Activated CD4-positive, alpha-beta T cell treated with anti-CD3 and anti-CD28 coated beads for 36 hours (primary cell): ENCODE measurements at regions not wholly inside any gene's neighbourhood (a gene's known extent, or its start where the extent isn't known, plus 50 kb on each side); places are given as distances from the start of the nearest gene placed in this dataset.

ENCODE experiments used
- ATAC-seq: fragments of 200-7000 bp; cut with Tn5 transposase; one replicate; pipeline ENCODE4 v1.10.0; 2021; ENCODE audit warnings: mild to moderate bottlenecking, moderate library complexity
- CTCF ChIA-PET: fragments of 350-600 bp; sonication (Branson Sonifier 250); formaldehyde crosslinking; loops from one replicate; lab custom pipeline; 2021; ENCODE audit warnings: antibody characterized with exemption; lab: Charles Lee
- POLR2A ChIA-PET: fragments of 350-600 bp; sonication (Branson Sonifier 250); formaldehyde crosslinking; loops from one replicate; lab custom pipeline; 2021; ENCODE audit warnings: antibody characterized with exemption, inconsistent platforms; lab: Charles Lee
- DNase-seq: peaks from one replicate; pipeline ENCODE4 v3.0.0-alpha.2; 2020
- H3K27ac Mint-ChIP-seq: one replicate; pipeline ENCODE4 v1.8.0; 2021; ENCODE audit warnings: mixed read lengths
- H3K27me3 Mint-ChIP-seq: one replicate; pipeline ENCODE4 v1.8.0; 2021; ENCODE audit warnings: mixed read lengths
- H3K36me3 Mint-ChIP-seq: one replicate; pipeline ENCODE4 v1.8.0; 2021; ENCODE audit warnings: low read depth, mixed read lengths
- H3K4me1 Mint-ChIP-seq: one replicate; pipeline ENCODE4 v1.8.0; 2021; ENCODE audit warnings: mixed read lengths
- H3K4me3 Mint-ChIP-seq: one replicate; pipeline ENCODE4 v1.8.0; 2021; ENCODE audit warnings: mild to moderate bottlenecking, moderate library complexity, mixed read lengths
- H3K9me3 Mint-ChIP-seq: one replicate; pipeline ENCODE4 v1.8.0; 2021; ENCODE audit warnings: low read depth, mixed read lengths
- intact Hi-C, 2 experiments: fragments of 100-400 bp; cut with DNase I in 1 of 2; cut with micrococcal nuclease in 1 of 2; formaldehyde crosslinking; loops; one replicate each; pipeline versions ENCODE4 v1.14.2 to v1.15.1; 2022 to 2024; cut with DNase I, micrococcal nuclease

DNA sequence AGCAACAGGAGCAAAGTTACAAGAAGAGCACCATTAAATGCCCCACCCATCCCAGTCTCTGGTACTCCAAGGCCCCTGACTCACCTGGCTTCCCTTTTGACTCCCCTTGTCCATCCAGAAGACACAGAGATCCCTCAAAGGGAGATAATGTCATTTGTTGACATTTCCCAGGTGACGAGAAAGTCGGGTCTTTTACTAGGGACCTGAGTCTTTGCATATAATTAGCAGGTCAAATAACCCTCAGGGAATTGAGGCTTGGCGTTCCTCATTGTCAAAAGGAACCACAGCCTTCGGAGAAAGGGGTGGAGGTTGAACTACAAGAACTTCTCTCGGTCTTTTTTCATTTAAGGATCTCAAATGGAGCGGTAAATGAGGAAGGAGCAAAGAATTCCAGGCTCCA lies 133.2 kb downstream of the PROX1 start:
- Mint-ChIP-seq H3K4me3 (no peak overlapping the region), H3K36me3 (peaks cover 6% of the 10 kb centered on the region), H3K9me3 (peaks cover 13% of the 10 kb centered on the region), H3K27ac (no peak overlapping the region), H3K4me1 (peaks cover 8% of the 10 kb centered on the region), H3K27me3 (peaks cover 2% of the 10 kb centered on the region)
- intact Hi-C loops: loop anchor here in 1 of 2 experiments (5.0 to 10.0 kb wide), 2 partner anchors 879 to 996 kb away; no protein-coding TSS in a partner anchor
- ChIA-PET POLR2A (no interaction called here), CTCF (interaction anchor here (0.7 kb wide), 1 partner anchor 955 kb away, joined by 3 read pairs; no protein-coding TSS in a partner anchor)
- ATAC-seq (no peak), DNase-seq (no peak)

DNA sequence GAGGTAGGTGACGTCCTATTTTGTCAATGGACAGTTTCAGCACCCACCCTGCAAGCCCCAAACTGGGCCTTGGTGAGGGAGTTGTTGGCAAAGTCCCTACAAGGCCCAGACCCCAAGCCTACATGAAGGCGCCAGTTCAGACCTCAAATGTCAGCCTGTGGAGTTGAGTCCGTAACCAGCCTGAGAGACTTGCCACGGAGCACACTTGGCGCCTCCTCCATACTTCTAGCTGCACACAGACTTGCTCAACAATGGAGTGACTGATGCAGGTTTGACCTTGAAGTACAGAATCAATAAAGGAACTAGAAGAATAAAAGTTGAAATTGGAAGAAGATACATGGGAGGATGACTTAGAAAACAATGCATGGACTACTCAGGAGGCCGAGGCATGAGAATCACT lies 134.3 kb downstream of the PROX1 start:
- ATAC-seq (no peak), DNase-seq (no peak)
- H3K36me3 Mint-ChIP-seq: peaks cover 5% of the 10 kb centered on the region
- intact Hi-C loops: loop anchor here (2.0 to 10.0 kb wide), 4 partner anchors 877 to 999 kb away; no protein-coding TSS in a partner anchor
- peaks cover 11% of the 10 kb centered on the region for H3K9me3 Mint-ChIP-seq
- peaks cover 8% of the 10 kb centered on the region for H3K4me1 Mint-ChIP-seq
- H3K4me3 Mint-ChIP-seq: no peak overlapping the region
- ChIA-PET CTCF (interaction anchor here (1.2 to 1.5 kb wide), 3 partner anchors 11 to 1002 kb away, joined by 3 read pairs; no protein-coding TSS in a partner anchor), POLR2A (no interaction called here)
- no peak overlapping the region for H3K27ac Mint-ChIP-seq
- H3K27me3 Mint-ChIP-seq: peaks cover 2% of the 10 kb centered on the region

DNA sequence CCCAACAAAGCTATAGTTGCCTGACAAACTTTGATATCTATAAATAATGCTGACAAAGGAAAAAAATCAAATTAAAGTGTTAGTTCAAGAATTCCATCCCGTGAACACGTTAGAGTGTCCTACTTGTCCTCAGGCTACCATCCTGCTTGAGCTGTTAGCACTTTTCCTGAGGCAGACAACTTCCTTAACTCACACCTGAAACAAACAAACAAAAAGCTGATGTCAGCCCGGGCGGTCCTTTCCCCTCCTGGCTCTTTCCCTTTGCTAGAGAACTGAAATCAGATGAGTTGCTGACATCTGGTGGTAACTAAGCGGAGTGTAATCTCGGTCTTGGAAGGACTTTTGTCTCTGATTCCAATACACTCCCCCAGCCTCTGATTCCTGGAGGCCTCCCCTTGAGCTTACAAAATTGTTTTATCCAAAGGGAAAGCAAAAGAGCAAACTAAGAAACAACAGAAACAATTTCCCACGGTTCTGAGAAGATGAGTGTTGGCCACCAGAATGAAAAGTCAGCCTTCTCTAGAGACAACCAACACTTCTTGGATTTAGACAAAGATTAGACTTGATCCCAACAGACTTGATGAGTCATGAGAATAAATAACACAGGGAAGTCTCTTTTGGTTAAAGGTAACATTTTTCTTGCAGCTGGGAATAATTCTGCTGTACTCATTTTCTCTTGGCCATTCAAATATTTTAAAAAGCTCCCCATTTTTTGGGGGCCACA lies 135.4 kb downstream of the PROX1 start:
- ChIA-PET POLR2A (interaction anchor here (0.6 kb wide), 1 partner anchor 453 kb away, joined by 9 read pairs; no protein-coding TSS in a partner anchor), CTCF (interaction anchor here (1.0 to 1.5 kb wide), 6 partner anchors 10 to 1003 kb away, joined by 3 to 4 read pairs (median 3); no protein-coding TSS in a partner anchor)
- no peak overlapping the region for H3K27ac Mint-ChIP-seq
- peaks cover under 1% of the 10 kb centered on the region for H3K9me3 Mint-ChIP-seq
- peak; percentile 57 for ATAC-seq
- peaks cover 8% of the 10 kb centered on the region for H3K4me1 Mint-ChIP-seq
- H3K36me3 Mint-ChIP-seq: peaks cover 3% of the 10 kb centered on the region
- H3K4me3 Mint-ChIP-seq: no peak overlapping the region
- DNase-seq: peak; percentile 42
- peaks cover 2% of the 10 kb centered on the region for H3K27me3 Mint-ChIP-seq
- intact Hi-C loops: loop anchor here (1.0 to 10.0 kb wide), 6 partner anchors 456 to 1000 kb away; no protein-coding TSS in a partner anchor

DNA sequence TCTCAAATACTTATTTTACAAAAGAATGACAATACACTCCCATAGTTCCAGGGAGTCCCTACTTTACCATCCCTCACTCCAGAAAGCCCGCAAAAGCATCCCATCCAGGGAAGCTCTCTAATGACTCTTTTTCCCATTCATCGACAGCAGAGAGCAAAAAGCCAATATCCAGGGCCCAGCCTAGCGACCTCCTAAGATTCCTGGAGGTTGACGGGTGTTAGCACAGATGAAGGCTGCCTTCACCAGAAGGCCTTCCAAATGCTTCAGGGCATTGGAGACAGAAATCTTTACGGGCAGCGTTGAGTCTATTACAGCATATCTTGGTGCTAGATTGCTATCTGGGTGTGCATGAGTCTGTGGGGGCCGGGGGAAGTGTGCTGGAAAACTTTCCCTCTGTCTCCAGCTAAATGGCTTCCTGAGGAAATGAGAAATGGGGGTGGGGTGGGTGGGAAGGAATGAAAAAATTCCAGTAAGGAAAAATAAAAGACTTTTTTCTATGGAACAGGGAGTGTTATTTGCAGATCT lies 136.6 kb downstream of the PROX1 start:
- Mint-ChIP-seq H3K4me1 (peaks cover 8% of the 10 kb centered on the region), H3K27me3 (peaks cover 2% of the 10 kb centered on the region), H3K9me3 (no peaks in the 10 kb centered on the region), H3K36me3 (no peaks in the 10 kb centered on the region), H3K4me3 (no peak overlapping the region), H3K27ac (no peak overlapping the region)
- DNase-seq (no peak), ATAC-seq (no peak)
- ChIA-PET POLR2A (no interaction called here), CTCF (interaction anchor here (0.7 kb wide), 1 partner anchor 13 kb away, joined by 3 read pairs; no protein-coding TSS in a partner anchor)
- intact Hi-C loops: loop anchor here in 1 of 2 experiments (5.0 to 10.0 kb wide), 2 partner anchors 882 to 1000 kb away; no protein-coding TSS in a partner anchor

DNA sequence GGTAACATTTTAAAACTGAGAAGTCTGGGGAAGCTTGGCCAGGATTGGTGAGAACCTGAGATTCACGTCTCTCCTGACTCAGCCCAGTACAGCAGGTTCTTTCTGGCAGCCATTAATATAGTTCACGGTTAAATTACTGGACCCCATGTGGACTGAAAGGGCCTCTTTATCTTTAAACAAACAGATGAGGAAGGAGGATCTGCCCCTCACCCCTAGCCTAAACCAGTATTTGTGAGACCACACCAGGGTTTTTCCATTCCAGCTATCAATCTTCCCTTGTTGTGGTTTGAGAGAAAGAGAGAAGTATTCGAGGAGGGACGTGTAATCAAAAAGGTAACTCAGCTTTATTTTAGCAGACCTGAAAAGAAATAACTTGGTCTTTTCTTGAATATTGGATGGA lies 137.1 kb downstream of the PROX1 start:
- no peak overlapping the region for H3K27ac Mint-ChIP-seq
- intact Hi-C loops: loop anchor here in 1 of 2 experiments (5.0 to 10.0 kb wide), 2 partner anchors 883 to 1000 kb away; no protein-coding TSS in a partner anchor
- POLR2A ChIA-PET: no interaction called here
- H3K27me3 Mint-ChIP-seq: peaks cover 2% of the 10 kb centered on the region
- ATAC-seq (no peak), DNase-seq (no peak)
- H3K4me1 Mint-ChIP-seq: peaks cover 8% of the 10 kb centered on the region
- no peaks in the 10 kb centered on the region for H3K36me3 Mint-ChIP-seq
- no peaks in the 10 kb centered on the region for H3K9me3 Mint-ChIP-seq
- H3K4me3 Mint-ChIP-seq: no peak overlapping the region
- CTCF ChIA-PET: interaction anchor here (0.6 to 1.1 kb wide), 3 partner anchors 13 to 752 kb away, joined by 3 read pairs; no protein-coding TSS in a partner anchor

DNA sequence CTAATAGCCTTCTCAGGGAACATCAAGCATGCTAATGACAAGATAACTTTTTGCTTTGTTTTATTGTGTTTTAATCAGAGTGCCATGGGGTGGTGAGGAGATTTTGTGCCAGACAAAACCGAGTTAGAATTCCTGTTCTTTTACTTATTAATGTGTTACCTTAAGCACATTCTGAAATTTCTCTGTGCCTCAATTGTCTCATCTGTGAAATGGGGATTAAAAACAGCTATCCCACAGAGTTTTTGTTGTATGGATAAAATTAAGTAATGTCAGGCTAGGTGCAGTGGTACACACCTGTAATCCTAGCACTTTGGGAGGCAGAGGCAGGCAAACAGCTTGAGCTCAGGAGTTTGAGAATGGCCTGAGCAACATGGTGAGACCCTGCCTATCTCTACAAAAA lies 138.0 kb downstream of the PROX1 start:
- ChIA-PET CTCF (interaction anchor here (1.1 kb wide), 1 partner anchor 753 kb away, joined by 3 read pairs; no protein-coding TSS in a partner anchor), POLR2A (no interaction called here)
- no peak overlapping the region for H3K4me3 Mint-ChIP-seq
- H3K4me1 Mint-ChIP-seq: peaks cover 3% of the 10 kb centered on the region
- intact Hi-C loops: loop anchor here in 1 of 2 experiments (10.0 kb wide), 1 partner anchor 1001 kb away; no protein-coding TSS in a partner anchor
- DNase-seq (no peak), ATAC-seq (no peak)
- no peak overlapping the region for H3K27ac Mint-ChIP-seq
- no peaks in the 10 kb centered on the region for H3K36me3 Mint-ChIP-seq
- H3K27me3 Mint-ChIP-seq: peaks cover 2% of the 10 kb centered on the region
- no peaks in the 10 kb centered on the region for H3K9me3 Mint-ChIP-seq

DNA sequence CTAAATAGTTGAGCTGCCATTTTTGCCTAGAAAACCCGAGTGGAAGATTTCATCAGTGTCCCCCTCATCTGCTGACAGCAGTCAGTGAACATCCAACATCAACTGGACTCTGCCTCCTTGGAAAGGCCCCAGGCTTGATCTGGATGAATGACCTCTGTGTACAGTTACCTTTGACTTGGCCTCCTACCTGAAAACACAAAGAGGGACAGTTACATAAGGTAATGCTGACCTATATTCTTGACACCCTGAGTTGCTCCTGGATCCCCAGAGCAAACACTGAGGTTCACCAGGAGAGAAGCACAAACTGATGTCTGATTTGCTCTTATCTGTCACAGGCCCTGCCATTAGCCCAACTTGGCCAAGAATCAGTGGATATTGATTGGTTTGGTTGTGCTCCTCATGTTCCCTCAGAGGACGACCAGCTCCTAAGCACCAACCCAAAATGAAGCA lies 138.9 kb downstream of the PROX1 start:
- POLR2A ChIA-PET: no interaction called here
- H3K27ac Mint-ChIP-seq: no peak overlapping the region
- H3K36me3 Mint-ChIP-seq: no peaks in the 10 kb centered on the region
- CTCF ChIA-PET: no interaction called here
- H3K4me3 Mint-ChIP-seq: no peak overlapping the region
- H3K27me3 Mint-ChIP-seq: peaks cover 2% of the 10 kb centered on the region
- no peak for DNase-seq
- ATAC-seq: no peak
- intact Hi-C loops: loop anchor here in 1 of 2 experiments (10.0 kb wide), 1 partner anchor 1002 kb away; no protein-coding TSS in a partner anchor
- no peaks in the 10 kb centered on the region for H3K9me3 Mint-ChIP-seq
- peaks cover 3% of the 10 kb centered on the region for H3K4me1 Mint-ChIP-seq

DNA sequence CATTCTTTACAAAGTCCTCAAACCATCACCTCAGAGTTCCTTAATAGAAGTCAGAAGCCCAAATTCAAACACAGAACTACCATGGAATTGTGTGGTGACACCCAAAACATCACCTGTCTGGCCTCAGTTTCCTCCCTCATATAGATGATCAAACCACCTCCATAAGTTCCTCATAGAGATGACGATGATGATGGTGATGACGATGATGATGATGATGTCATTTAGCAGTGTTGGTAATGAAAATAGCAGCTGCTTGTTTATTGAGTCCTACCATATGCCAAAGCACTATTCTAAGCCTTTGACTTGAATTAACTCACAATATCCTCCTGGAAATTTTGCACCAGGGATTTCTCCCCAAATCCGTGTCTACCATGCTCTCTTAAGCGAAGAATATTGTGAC lies 139.9 kb downstream of the PROX1 start:
- peaks cover 2% of the 10 kb centered on the region for H3K27me3 Mint-ChIP-seq
- DNase-seq: no peak
- ChIA-PET POLR2A (no interaction called here), CTCF (no interaction called here)
- no peaks in the 10 kb centered on the region for H3K36me3 Mint-ChIP-seq
- intact Hi-C loops: loop anchor here in 1 of 2 experiments (10.0 kb wide), 1 partner anchor 1003 kb away; no protein-coding TSS in a partner anchor
- no peak for ATAC-seq
- H3K4me3 Mint-ChIP-seq: no peak overlapping the region
- H3K9me3 Mint-ChIP-seq: no peaks in the 10 kb centered on the region
- peaks cover 3% of the 10 kb centered on the region for H3K4me1 Mint-ChIP-seq
- no peak overlapping the region for H3K27ac Mint-ChIP-seq

DNA sequence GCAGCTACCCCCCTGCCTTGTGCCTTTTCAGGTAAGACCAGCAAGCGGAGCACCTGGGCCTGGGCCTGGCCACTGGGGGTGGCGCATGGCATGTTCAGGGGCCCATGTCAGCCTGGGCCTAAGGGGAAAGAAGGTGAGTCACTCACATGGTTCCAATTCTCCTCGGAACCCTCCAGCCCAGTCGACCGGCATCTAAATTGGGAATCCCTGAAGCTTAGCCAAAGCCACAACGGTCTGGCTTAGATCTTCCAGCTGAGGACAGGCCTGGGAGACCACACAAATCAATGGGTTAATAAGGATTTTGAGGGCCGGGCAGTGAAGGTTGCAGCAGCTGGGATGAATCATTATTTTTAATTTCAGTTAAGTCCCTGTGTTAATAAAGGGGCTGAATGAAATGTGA lies 145.1 kb upstream of the SMYD2 start:
- intact Hi-C loops: no loop called here
- Mint-ChIP-seq H3K9me3 (no peaks in the 10 kb centered on the region), H3K27me3 (peaks cover 3% of the 10 kb centered on the region), H3K4me3 (no peak overlapping the region), H3K4me1 (no peaks in the 10 kb centered on the region), H3K36me3 (no peaks in the 10 kb centered on the region), H3K27ac (no peak overlapping the region)
- ATAC-seq: no peak
- CTCF ChIA-PET: interaction anchor here (0.8 kb wide), 1 partner anchor 1027 kb away, joined by 4 read pairs; no protein-coding TSS in a partner anchor
- POLR2A ChIA-PET: no interaction called here
- no peak for DNase-seq

DNA sequence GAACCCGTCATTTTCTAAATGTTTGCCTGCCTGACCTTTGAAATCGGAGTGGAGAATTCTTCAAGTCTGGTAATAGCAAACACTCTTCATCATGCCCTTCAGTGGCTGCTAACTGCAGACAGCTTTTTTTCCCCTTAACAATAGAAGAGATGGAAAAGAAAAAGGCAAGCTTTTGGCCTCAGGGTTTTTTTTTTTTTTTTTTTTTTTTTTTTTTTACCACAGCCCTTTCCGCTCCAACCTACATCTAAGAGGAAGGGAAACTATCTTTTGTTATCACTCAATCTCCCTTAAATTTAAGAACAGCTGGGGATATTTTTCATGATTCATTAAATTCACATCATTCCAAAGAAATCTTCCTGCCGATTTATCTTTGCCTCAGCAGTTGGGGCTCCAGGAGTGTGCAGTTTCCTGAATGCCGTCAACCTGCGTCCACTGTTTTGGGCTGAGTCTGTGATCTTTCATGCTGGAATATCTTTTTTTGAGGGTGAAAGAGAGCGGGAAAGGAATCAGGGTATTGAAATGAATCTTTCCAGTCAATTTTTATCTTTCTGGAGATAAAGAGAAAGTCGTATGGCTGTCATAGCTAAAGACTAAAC lies 144.5 kb upstream of the SMYD2 start:
- no peaks in the 10 kb centered on the region for H3K9me3 Mint-ChIP-seq
- H3K4me3 Mint-ChIP-seq: no peak overlapping the region
- no peak overlapping the region for H3K27ac Mint-ChIP-seq
- H3K27me3 Mint-ChIP-seq: peaks cover 3% of the 10 kb centered on the region
- no peaks in the 10 kb centered on the region for H3K4me1 Mint-ChIP-seq
- intact Hi-C loops: no loop called here
- H3K36me3 Mint-ChIP-seq: no peaks in the 10 kb centered on the region
- ChIA-PET POLR2A (no interaction called here), CTCF (interaction anchor here (0.8 kb wide), 1 partner anchor 1027 kb away, joined by 4 read pairs; no protein-coding TSS in a partner anchor)
- ATAC-seq (no peak), DNase-seq (no peak)

DNA sequence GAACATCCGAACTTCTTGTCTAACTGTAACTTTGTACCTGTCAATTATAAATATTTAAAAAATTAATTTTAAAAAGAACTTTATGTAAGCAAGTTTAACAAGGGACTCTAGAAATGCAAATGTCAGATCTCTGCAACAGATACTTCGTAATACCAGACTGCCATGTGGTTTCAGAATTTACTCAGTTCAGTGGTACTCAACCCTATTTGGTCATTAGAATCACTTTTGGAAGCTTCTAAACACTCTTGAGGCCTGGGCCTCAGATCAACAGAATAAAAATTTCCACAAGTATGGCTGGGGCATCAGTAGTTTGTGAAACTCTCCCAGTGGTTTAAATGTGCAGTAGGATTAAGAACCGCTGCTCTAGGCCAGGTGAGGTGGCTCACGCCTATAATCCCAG lies 139.5 kb upstream of the SMYD2 start:
- no peak overlapping the region for H3K27ac Mint-ChIP-seq
- peaks cover 3% of the 10 kb centered on the region for H3K27me3 Mint-ChIP-seq
- ATAC-seq (no peak), DNase-seq (no peak)
- H3K9me3 Mint-ChIP-seq: no peaks in the 10 kb centered on the region
- no peaks in the 10 kb centered on the region for H3K4me1 Mint-ChIP-seq
- ChIA-PET CTCF (no interaction called here), POLR2A (no interaction called here)
- intact Hi-C loops: no loop called here
- H3K36me3 Mint-ChIP-seq: no peaks in the 10 kb centered on the region
- no peak overlapping the region for H3K4me3 Mint-ChIP-seq
